Suppressor macrophage treated with lipopolysaccharide for 1 hour (primary cell): ENCODE measurements at regions not wholly inside any gene's neighbourhood (a gene's known extent, or its start where the extent isn't known, plus 50 kb on each side); places are given as distances from the start of the nearest gene placed in this dataset.
A peak's percentile ranks its signal among the peaks of the same experiment; 100 is the strongest.

ENCODE experiments used
- DNase-seq, 3 donors: peaks; one replicate each; pipeline ENCODE4 v3.0.0-alpha.2; 2020 to 2022

DNA sequence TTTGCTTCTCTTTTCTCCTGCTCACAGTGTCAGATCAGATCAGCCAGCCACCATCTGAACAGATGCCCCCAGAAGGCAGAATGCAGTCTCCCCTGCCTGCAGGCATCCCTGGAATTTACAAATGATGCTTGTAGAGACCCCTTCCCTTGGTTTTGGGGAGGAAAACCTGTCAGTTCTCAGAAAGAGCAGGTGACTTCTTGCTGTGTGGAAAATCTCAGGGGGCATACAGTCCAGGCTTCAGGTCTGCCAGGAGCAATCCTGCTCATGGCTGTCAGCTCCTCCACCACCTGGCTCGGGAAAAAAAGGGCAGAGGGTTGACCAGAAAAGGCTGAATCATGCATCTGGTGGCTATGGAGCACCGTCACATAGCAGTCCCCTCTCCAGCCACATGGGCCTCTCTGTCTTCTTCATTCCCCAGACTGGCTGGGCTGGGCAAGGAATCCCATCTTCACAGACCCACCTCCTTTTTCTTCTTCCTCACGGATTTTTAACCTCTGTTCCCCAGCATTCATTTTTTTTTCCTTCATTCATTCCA lies 107.0 kb downstream of the KCNF1 start:
- DNase-seq: no peak

GRCh38 chr2:11019614-11020013 lies 107.9 kb downstream of the KCNF1 start:
- DNase-seq: no peak

GRCh38 chr2:11022064-11022463 lies 110.3 kb downstream of the KCNF1 start:
- DNase-seq: no peak

- DNase-seq: no peak
Measured at GRCh38 chr2:11022591-11023273, 111.0 kb downstream of the KCNF1 start.

DNA sequence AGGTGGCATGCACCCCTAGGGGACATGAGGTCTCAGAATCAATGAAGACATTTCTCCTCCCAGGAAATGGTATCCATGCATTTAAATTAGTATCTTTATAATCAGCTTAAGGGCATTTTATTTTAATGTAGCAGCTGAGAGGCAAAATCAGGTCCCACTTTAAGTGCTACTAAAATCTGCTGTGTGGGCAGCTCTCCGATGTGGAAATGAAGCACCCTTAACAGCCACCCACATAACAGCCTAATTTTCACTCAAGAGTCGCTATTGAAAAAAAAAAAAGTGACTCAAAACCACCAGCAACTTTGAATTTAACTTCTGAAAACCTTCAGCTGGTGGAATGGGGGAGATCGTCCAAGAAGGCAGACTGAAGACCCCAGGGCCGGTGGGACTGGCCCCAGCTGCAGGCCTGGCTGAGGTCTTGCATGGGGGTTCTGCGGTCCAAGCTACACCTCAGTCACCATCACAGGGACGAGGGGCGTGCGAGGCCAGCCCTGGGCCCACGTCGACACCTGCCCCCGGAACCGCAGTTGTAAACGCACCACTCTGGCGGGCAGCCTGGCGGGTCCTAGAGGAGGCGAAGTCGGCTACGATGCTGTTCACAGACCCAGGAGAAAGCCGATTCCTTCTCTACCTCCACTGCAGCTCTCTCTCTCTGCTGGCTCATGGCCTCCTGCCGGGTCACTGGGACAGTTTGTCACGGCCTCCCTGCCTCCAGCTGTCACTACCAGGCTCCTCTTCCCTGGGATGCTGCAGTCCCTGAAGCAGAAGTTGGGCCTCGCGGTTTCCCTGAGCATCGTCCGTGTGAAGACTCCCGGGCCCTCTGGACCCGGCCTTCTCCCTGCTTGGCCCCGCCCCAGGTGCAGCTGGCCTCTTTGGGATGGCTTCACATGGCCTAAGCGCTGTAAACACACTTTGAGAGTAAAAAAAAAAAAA lies 111.9 kb downstream of the KCNF1 start:
- no peak for DNase-seq

GRCh38 chr2:11024259-11024645 lies 112.5 kb downstream of the KCNF1 start:
- DNase-seq: no peak

- no peak for DNase-seq
Measured at GRCh38 chr2:11024687-11025086, 113.0 kb downstream of the KCNF1 start.

- no peak for DNase-seq
Measured at GRCh38 chr2:11026286-11026921, 114.7 kb downstream of the KCNF1 start.

GRCh38 chr2:11027195-11027594 lies 115.5 kb downstream of the KCNF1 start:
- DNase-seq: no peak

- DNase-seq: no peak
Measured at GRCh38 chr2:11028407-11028916, 116.7 kb downstream of the KCNF1 start.

DNA sequence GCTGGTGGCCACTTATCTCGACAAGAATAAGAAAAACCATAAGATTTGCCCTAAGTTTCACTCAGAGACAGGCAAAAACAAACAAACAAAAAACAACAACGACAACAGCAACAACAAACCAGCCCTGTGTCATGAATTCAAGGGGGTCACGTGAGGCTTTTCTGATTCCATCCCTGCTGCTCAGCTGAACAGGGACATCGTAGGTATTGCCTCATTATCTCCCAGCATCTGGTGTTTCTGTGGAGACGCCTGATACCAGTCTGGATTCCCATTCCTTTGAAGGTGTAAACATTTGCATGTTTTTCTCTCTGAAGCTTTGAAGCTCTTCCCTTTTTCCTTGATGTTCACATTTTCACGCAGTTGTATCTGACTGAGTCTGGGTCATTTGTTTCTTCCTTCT lies 117.4 kb downstream of the KCNF1 start:
- DNase-seq: no peak

GRCh38 chr2:11030036-11030435 lies 118.3 kb downstream of the KCNF1 start:
- no peak for DNase-seq

- no peak for DNase-seq
Measured at GRCh38 chr2:11030909-11031308, 119.2 kb downstream of the KCNF1 start.

GRCh38 chr2:11031876-11032275 lies 120.1 kb downstream of the KCNF1 start:
- DNase-seq: peak; percentile 9 to 72 (median 55)

DNA sequence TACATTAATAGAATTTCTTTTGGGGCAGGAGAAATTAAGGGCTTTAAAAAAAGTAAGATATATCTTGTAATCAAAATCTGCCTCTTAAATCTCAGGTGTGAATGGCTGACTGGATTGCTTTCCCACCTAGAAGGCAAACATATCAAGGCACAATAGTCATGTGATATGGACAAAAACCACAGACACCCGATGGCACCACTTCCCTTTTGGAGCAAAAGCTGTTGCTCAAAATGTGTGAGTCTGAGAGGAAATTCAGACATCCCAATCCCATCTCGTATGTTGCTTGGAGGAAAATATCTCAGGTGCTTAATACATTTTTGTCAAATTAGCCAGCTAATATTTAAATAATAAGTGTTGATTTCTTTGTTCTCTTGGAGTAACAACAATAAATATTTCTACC lies 120.7 kb downstream of the KCNF1 start:
- DNase-seq: peak; percentile 32 to 44 (median 33)

DNA sequence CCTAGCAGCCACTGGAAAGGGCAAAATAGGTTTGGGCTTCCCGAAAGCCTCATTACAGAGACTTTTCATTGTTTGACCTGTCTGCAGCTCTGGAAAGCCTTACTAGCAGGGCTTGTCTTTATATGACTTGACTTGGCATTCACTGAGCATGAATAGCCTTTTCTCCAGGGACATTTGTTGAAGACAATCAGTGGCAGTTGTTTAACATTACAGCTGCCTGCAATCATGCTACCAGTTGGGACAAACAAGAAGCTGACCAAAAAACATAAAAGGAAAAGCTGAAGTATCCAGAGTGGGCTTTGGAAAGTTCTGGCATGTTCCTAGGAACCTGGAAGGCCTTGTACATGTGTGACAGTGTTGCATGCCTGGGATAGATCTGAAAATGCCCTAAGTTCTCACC lies 121.4 kb downstream of the KCNF1 start:
- DNase-seq: no peak

DNA sequence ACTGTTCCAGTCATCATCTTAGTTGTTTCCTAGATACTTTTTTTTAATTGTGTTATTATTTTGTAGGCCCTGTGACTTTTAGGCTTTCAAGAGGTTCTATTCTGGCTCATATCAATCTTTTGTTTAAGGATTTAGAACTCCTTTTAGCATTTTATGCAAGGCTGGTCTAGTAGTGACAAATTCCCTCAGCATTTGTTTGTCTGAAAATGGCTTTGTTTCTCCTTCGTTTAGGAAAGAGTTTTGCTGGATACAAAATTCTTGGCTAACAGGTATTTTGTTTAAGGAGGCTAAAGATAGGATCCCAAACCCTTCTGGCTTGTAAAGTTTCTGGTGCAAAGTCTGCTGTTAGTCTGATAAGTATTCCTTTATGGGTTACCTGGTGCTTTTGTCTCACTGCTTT lies 116.6 kb upstream of the SLC66A3 start:
- no peak for DNase-seq

DNA sequence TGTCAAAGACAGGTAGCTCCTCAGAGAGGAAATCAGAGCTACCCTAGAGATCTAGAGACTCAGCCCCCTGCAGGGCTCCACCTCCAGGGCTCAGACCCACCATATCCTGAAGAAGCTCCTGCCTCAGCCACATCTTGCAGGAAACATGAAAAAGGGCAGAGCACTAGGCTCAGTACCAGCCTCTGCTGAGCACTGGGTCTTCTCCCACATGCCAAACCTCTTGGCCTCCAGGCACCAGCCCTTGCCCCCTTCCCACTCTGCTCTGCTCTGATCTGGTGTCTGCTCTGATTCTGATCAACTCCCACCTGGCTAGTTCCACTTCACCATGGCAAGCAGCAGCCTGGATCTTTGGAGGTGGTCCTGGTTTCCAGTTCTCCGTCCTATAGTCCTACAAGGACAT lies 114.3 kb upstream of the SLC66A3 start:
- no peak for DNase-seq

DNA sequence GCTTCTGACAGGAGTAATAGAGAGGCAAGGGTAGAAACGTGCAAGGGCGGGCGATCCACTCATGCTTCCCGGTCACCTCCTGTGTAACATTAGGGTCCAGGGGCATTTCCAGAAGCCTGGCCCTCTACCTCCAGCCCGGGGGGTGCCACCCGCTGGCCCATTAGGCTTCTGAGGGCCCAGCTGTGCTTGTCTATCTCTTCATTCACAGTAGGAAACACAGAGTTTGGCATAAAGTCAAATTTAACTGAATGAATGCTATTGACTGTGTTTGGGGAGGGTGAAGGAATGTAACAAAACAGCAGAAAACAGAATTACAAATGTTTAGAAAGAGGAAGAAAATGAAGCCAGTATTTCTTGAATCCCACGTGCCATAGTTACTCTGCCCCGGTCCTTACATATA lies 112.4 kb upstream of the SLC66A3 start:
- no peak for DNase-seq

GRCh38 chr2:11043245-11043644 lies 112.0 kb upstream of the SLC66A3 start:
- DNase-seq: no peak

GRCh38 chr2:11044201-11044600 lies 111.1 kb upstream of the SLC66A3 start:
- DNase-seq: no peak

GRCh38 chr2:11045294-11045693 lies 110.0 kb upstream of the SLC66A3 start:
- DNase-seq: no peak

DNA sequence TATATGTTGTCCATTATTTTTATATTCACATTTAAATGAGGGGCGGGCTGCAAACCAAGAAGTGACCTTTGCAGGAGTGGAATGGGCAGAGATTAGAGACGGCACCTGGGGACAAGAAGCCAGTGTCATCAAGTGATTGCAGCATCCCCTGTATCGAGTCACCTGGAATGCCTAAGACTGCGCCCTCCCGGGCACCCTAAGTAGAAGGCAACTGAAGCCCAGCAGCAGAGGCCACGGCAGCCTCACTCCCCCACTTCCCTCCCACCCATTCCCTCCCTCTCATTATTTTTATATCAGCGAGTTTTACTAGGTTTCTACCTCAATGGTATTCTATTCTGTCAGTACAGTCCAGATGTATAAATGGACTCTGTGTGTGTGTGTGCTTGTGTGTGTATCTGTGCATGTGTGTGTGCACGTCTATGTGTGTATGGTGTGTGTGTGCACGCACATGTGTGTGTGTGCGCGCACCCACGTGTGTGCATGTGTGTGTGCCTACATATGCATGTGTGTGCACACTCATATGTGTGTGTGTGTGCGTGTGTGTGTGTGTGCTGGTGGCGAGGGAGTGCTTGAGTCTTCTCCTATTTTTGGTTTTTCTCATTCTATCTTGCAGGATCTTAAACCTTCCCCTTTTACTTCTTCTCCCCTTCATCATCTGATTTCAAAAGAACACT lies 106.8 kb upstream of the SLC66A3 start:
- no peak for DNase-seq
